K562 (cell line): ENCODE measurements at regions not wholly inside any gene's neighbourhood (a gene's known extent, or its start where the extent isn't known, plus 50 kb on each side); places are given as distances from the start of the nearest gene placed in this dataset.

ENCODE experiments used
- ARNT ChIP-seq, 2 experiments: fragments of 450-650 bp; IDR thresholded peaks; 2 replicates each; pipeline ENCODE4 v1.6.1; 2016; ENCODE audit warnings: mild to moderate bottlenecking in 1 of 2
- BRD9 ChIP-seq: fragments of 450-650 bp; IDR thresholded peaks from 2 replicates; pipeline ENCODE4 v1.6.1; 2018; ENCODE audit warnings: low read depth; ENCODE audit not compliant: partially characterized antibody
- EGR1 ChIP-seq: fragments of 450-650 bp; conservative IDR thresholded peaks from 2 replicates; pipeline ENCODE4 v1.6.1; 2017; ENCODE audit warnings: mild to moderate bottlenecking
- EZH2 ChIP-seq: IDR thresholded peaks from 2 replicates; pipeline ENCODE4 v1.6.1; 2012; ENCODE audit warnings: low read depth, mild to moderate bottlenecking, inconsistent platforms, low read length, borderline replicate concordance
- FOXO4 ChIP-seq: fragments of 450-650 bp; formaldehyde crosslinking; IDR thresholded peaks from 2 replicates; pipeline ENCODE4 v1.4.0; 2020; ENCODE audit warnings: mild to moderate bottlenecking, moderate library complexity
- GABPB1 ChIP-seq: sonication (generic); formaldehyde crosslinking; IDR thresholded peaks from 2 replicates; pipeline ENCODE4 v1.8.0; 2022; ENCODE audit warnings: mild to moderate bottlenecking, missing genetic modification reagents
- HNRNPUL1 ChIP-seq: fragments of 200-400 bp; formaldehyde crosslinking; IDR thresholded peaks from 2 replicates; pipeline ENCODE4 v1.6.1; 2017; ENCODE audit warnings: low read length
- KLF6 ChIP-seq: fragments of 250-450 bp; sonication (Bioruptor Pico); IDR thresholded peaks from 2 replicates; pipeline ENCODE4 v1.4.0; 2020; ENCODE audit warnings: mild to moderate bottlenecking, moderate library complexity, borderline replicate concordance
- NFE2L1 ChIP-seq: fragments of 450-650 bp; IDR thresholded peaks from 2 replicates; pipeline ENCODE4 v1.6.1; 2016; ENCODE audit warnings: missing genetic modification characterization, low read depth, mild to moderate bottlenecking, missing compliant biosample characterization, moderate library complexity, borderline replicate concordance
- NFIC ChIP-seq: fragments of 450-650 bp; IDR thresholded peaks from 2 replicates; pipeline ENCODE4 v1.6.1; 2017; ENCODE audit warnings: mild to moderate bottlenecking, inconsistent platforms
- RAD21 ChIP-seq, 2 experiments: fragments of 250-450 bp in 1 of 2; fragments of 450-650 bp in 1 of 2; sonication (Bioruptor Pico) in 1 of 2; formaldehyde crosslinking in 1 of 2; IDR thresholded peaks in 1 of 2; conservative IDR thresholded peaks in 1 of 2; 2 replicates each; pipeline versions ENCODE4 v1.4.0 to v1.8.0; 2020 to 2022; ENCODE audit warnings: mild to moderate bottlenecking in 2 of 2, moderate library complexity in 1 of 2
- RBM15 ChIP-seq: fragments of 200-400 bp; formaldehyde crosslinking; IDR thresholded peaks from 2 replicates; pipeline ENCODE4 v1.6.1; 2018; ENCODE audit warnings: mild to moderate bottlenecking, low read length, moderate library complexity; ENCODE audit not compliant: insufficient read depth
- SNRNP70 ChIP-seq: fragments of 200-400 bp; formaldehyde crosslinking; optimal IDR thresholded peaks from 2 replicates; pipeline ENCODE3; 2017; ENCODE audit warnings: low read depth, low read length
- ZNF12 ChIP-seq: sonication (generic); formaldehyde crosslinking; IDR thresholded peaks from 2 replicates; pipeline ENCODE4 v1.4.0; 2020; ENCODE audit warnings: mild to moderate bottlenecking, missing genetic modification reagents

GRCh38 chr14:51337520-51337919 is 97.5 kb downstream of the TMX1 start:
- TF ChIP-seq SNRNP70 (no peak), FOXO4 (no peak), NFE2L1 (tag) (no peak), HNRNPUL1 (no peak), BRD9 (no peak), ARNT (IDR thresholded peaks at IDR 0.05) (no peak), ZNF12 (CRISPR knock-in tag) (no peak), GABPB1 (no peak), EZH2 (no peak), RBM15 (no peak), NFIC (no peak), EGR1 (no peak), RAD21 (CRISPR knock-in tag; conservative IDR thresholded peaks at IDR 0.05 in 1 of 2, IDR thresholded peaks at IDR 0.05 in 1 of 2) (no peak), KLF6 (CRISPR knock-in tag) (no peak)
